PC-9 (cell line): ENCODE measurements at regions not wholly inside any gene's neighbourhood (a gene's known extent, or its start where the extent isn't known, plus 50 kb on each side); places are given as distances from the start of the nearest gene placed in this dataset.

Experiments used
- BruUV-seq: library from RNA; stranded (reverse); fragments of 400-500 nt; replicated peaks from 2 replicates; lab custom pipeline; 2021; lab: Mats Ljungman, UMichigan
- CTCF ChIA-PET: fragments of 300-600 bp; sonication (Branson Sonifier 250); formaldehyde crosslinking; loops from one replicate; lab custom pipeline; 2022; ENCODE audit warnings: antibody characterized with exemption; lab: Charles Lee
- POLR2A ChIA-PET: fragments of 300-600 bp; sonication (Branson Sonifier 250); formaldehyde crosslinking; loops from one replicate; lab custom pipeline; 2022; ENCODE audit warnings: antibody characterized with exemption; ENCODE audit not compliant: unreplicated experiment; lab: Charles Lee
- DNase-seq, 2 experiments: peaks; one replicate each; pipeline versions ENCODE4 v3.0.0 to v3.0.0-alpha.2; 2015 to 2022; ENCODE audit warnings: mixed read lengths in 1 of 2
- H2AFZ ChIP-seq: fragments of 200-600 bp; sonication (generic); 2 replicates; pipeline ENCODE4 v1.8.1; 2017; ENCODE audit warnings: antibody characterized with exemption
- H3F3A ChIP-seq: fragments of 200-600 bp; sonication (generic); 2 replicates; pipeline ENCODE4 v1.8.1; 2017; ENCODE audit warnings: antibody characterized with exemption, mild to moderate bottlenecking, low read depth; ENCODE audit not compliant: insufficient read depth
- H3K27ac ChIP-seq: fragments of 200-600 bp; sonication (generic); 2 replicates; pipeline ENCODE4 v1.6.1; 2016; ENCODE audit warnings: mixed run types
- H3K27me3 ChIP-seq: fragments of 200-600 bp; sonication (generic); 2 replicates; pipeline ENCODE4 v1.6.1; 2016; ENCODE audit warnings: low read depth, mixed run types; ENCODE audit not compliant: insufficient read depth
- H3K36me3 ChIP-seq: fragments of 200-600 bp; sonication (generic); 2 replicates; pipeline ENCODE4 v1.6.1; 2016; ENCODE audit warnings: low read depth, mixed run types
- H3K4me1 ChIP-seq: fragments of 200-600 bp; sonication (generic); replicated peaks from 2 replicates; pipeline ENCODE4 v1.6.1; 2016; ENCODE audit warnings: mixed run types; ENCODE audit not compliant: insufficient read depth
- H3K4me2 ChIP-seq: fragments of 200-600 bp; sonication (generic); 2 replicates; pipeline ENCODE4 v1.6.1; 2017; ENCODE audit warnings: mixed run types
- H3K4me3 ChIP-seq: fragments of 200-600 bp; sonication (generic); 2 replicates; pipeline ENCODE4 v1.6.1; 2016; ENCODE audit warnings: mixed run types
- H3K79me2 ChIP-seq: fragments of 200-600 bp; sonication (generic); 2 replicates; pipeline ENCODE4 v1.6.1; 2017; ENCODE audit warnings: low read depth, mixed run types
- H3K9me2 ChIP-seq: fragments of 200-600 bp; sonication (generic); 2 replicates; pipeline ENCODE4 v1.8.1; 2017; ENCODE audit warnings: mild to moderate bottlenecking; ENCODE audit not compliant: insufficient read depth
- H3K9me3 ChIP-seq: fragments of 200-600 bp; sonication (generic); 2 replicates; pipeline ENCODE4 v1.8.1; 2016; ENCODE audit warnings: low read depth; ENCODE audit not compliant: insufficient read depth
- H4K20me1 ChIP-seq: fragments of 200-600 bp; sonication (generic); 2 replicates; pipeline ENCODE4 v1.8.1; 2017; ENCODE audit not compliant: insufficient read depth
- EZH2 ChIP-seq: fragments of 200-600 bp; sonication (generic); IDR thresholded peaks from 2 replicates; pipeline ENCODE4 v1.8.0; 2017; ENCODE audit warnings: antibody characterized with exemption, low read depth
- intact Hi-C: fragments of 100-400 bp; cut with micrococcal nuclease; formaldehyde crosslinking; loops from one replicate; pipeline ENCODE4 v1.10.0; 2022; ENCODE audit not compliant: unreplicated experiment
- TF ChIP-seq, protein P1 (sequence below): fragments of 200-600 bp; sonication (generic); conservative IDR thresholded peaks from 2 replicates; pipeline ENCODE4 v1.6.1; 2017; ENCODE audit warnings: mixed run types, antibody characterized with exemption, mild to moderate bottlenecking, moderate library complexity

DNA sequence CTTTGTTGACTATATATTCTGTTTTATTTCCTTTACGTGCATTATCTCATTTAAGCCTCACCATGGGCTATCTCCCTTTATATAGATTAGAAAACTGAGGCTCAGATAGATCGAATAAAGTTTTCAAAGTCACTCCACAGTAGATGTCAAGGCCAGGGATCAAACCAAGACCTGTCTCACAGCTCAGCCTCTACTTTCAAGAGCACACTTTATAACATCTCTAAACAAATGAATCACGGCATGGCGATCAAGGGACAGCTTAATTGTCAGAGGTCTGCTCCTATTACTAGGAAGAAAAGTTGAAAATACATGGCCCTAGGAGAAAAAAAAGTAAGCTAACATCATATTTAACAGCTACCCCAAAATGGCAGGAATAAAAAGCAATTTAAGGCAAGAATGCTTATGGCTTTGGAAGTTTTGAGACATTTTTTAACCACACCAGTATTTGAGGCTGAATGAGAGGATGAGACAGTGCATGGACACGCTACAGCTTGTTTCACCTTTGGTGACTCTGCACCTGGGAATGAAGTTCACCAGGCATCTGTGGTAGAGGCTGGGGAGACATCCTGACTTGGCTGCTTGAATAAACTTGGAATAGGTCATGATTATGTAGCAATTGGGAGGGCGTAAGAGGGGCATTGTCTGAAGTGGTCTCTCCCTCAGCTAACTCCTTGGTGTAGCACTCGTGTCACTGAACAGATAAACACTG is 486.8 kb upstream of the WWC1 start:
- Histone ChIP-seq H3K9me2 (no peaks in the 10 kb centered on the region), H3K4me1 (peaks cover 35% of the 10 kb centered on the region), H3K27me3 (no peaks in the 10 kb centered on the region), H3K9me3 (no peaks in the 10 kb centered on the region; the same call in 1 of the 2 replicates), H3F3A (peaks cover 21% of the 10 kb centered on the region; the same call in 1 of the 2 replicates), H3K4me2 (no peak overlapping the region), H2AFZ (no peak overlapping the region), H3K36me3 (no peaks in the 10 kb centered on the region), H3K4me3 (no peak overlapping the region), H4K20me1 (no peaks in the 10 kb centered on the region), H3K79me2 (no peaks in the 10 kb centered on the region), H3K27ac (peak overlapping the region; percentile 87; the same call in 1 of the 2 replicates)
- DNase-seq = no peak
- TF ChIP-seq, protein P1, sequence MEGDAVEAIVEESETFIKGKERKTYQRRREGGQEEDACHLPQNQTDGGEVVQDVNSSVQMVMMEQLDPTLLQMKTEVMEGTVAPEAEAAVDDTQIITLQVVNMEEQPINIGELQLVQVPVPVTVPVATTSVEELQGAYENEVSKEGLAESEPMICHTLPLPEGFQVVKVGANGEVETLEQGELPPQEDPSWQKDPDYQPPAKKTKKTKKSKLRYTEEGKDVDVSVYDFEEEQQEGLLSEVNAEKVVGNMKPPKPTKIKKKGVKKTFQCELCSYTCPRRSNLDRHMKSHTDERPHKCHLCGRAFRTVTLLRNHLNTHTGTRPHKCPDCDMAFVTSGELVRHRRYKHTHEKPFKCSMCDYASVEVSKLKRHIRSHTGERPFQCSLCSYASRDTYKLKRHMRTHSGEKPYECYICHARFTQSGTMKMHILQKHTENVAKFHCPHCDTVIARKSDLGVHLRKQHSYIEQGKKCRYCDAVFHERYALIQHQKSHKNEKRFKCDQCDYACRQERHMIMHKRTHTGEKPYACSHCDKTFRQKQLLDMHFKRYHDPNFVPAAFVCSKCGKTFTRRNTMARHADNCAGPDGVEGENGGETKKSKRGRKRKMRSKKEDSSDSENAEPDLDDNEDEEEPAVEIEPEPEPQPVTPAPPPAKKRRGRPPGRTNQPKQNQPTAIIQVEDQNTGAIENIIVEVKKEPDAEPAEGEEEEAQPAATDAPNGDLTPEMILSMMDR = no peak
- no peak for TF ChIP-seq EZH2
- ChIA-PET POLR2A (no interaction called here), CTCF (no interaction called here)
- intact Hi-C loops = no loop called here
- BruUV-seq = no TSS peak

DNA sequence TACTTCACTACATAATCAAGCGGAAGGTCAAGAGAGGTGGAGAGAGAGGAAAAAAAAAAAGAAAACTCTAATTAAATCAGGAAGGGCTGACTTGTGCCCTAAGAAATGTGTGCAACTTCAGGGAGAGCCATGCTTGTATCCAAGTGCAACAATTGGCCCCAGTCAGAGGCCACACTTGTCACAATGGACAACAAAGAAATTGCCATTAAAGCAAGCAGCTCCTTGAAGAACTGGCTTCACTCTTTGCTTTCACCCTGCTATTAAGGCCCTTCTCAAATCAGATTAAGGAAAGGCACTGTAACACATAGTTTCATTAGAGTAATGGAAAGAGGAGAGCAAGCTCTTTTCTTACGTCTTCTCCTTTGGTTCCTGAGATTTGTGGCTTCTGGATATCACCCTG is 480.9 kb upstream of the WWC1 start:
- BruUV-seq = no TSS peak
- POLR2A ChIA-PET = no interaction called here
- no peak for TF ChIP-seq EZH2
- TF ChIP-seq, protein P1 = no peak

DNA sequence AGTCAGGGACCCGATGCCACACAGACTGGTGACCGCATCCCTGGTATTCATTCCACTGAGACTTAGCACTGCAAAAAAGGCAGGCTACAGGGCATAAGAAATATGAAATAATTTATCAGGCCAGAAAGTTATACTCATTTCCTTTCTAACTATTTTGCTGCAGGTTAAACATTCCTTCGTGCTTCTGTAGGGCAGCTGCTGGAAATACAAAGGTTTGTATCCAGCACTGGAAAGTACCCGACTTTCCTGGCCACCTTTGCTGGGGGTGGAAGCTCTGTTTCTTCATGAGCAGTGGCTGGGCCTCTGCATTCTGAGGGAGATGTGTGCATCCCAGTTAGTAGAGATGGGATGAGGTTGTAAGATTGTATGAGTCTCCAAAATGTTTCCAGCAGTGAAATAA is 478.6 kb upstream of the WWC1 start:
- Histone ChIP-seq H3K27ac (no peak overlapping the region), H3K9me2 (no peaks in the 10 kb centered on the region), H3K4me3 (no peak overlapping the region), H2AFZ (no peak overlapping the region), H3K36me3 (no peaks in the 10 kb centered on the region), H3K4me1 (peaks cover 9% of the 10 kb centered on the region), H3K27me3 (no peaks in the 10 kb centered on the region), H3F3A (no peaks in the 10 kb centered on the region), H4K20me1 (no peaks in the 10 kb centered on the region), H3K9me3 (no peaks in the 10 kb centered on the region), H3K79me2 (no peaks in the 10 kb centered on the region), H3K4me2 (no peak overlapping the region)
- DNase-seq = no peak
- no peak for TF ChIP-seq EZH2
- TF ChIP-seq, protein P1 = no peak
- BruUV-seq = no TSS peak
- intact Hi-C loops = no loop called here
- ChIA-PET CTCF (no interaction called here), POLR2A (no interaction called here)

More for the DNA sequence above, 480.9 kb upstream of the WWC1 start:
- Histone ChIP-seq H3K9me3 (no peaks in the 10 kb centered on the region), H3K4me1 (peaks cover 9% of the 10 kb centered on the region), H3K4me2 (no peak overlapping the region), H4K20me1 (no peaks in the 10 kb centered on the region), H3K79me2 (no peaks in the 10 kb centered on the region), H3K9me2 (no peaks in the 10 kb centered on the region), H2AFZ (no peak overlapping the region), H3K36me3 (no peaks in the 10 kb centered on the region), H3F3A (no peaks in the 10 kb centered on the region), H3K4me3 (no peak overlapping the region), H3K27ac (no peak overlapping the region), H3K27me3 (no peaks in the 10 kb centered on the region)
- intact Hi-C loops = no loop called here
- no peak for DNase-seq
- CTCF ChIA-PET = no interaction called here
